GM23338 (cell line): ENCODE measurements at regions not wholly inside any gene's neighbourhood (a gene's known extent, or its start where the extent isn't known, plus 50 kb on each side); places are given as distances from the start of the nearest gene placed in this dataset.

Experiments
- CREB1 ChIP-seq: fragments of 250-450 bp; sonication (Bioruptor Pico); IDR thresholded peaks from 2 replicates; pipeline ENCODE4 v1.5.0; 2020; ENCODE audit warnings: low read depth, mild to moderate bottlenecking, moderate library complexity
- CTCF ChIP-seq, 2 experiments: fragments of 200-600 bp in 1 of 2; sonication (generic) in 1 of 2; conservative IDR thresholded peaks; 2 replicates each; pipeline versions ENCODE4 v1.5.1 to v1.6.1; 2016 to 2017; ENCODE audit warnings: antibody characterized with exemption in 2 of 2, low read depth in 2 of 2, mild to moderate bottlenecking in 2 of 2, moderate library complexity in 1 of 2
- ETS1 ChIP-seq: IDR thresholded peaks from 2 replicates; pipeline ENCODE4 v1.6.1; 2016; ENCODE audit warnings: antibody characterized with exemption
- EZH2 ChIP-seq: fragments of 200-600 bp; sonication (generic); IDR thresholded peaks from one replicate; pipeline ENCODE4 v1.8.0; 2017; ENCODE audit warnings: antibody characterized with exemption, mild to moderate bottlenecking, low read depth; ENCODE audit not compliant: unreplicated experiment
- EZH2phosphoT487 ChIP-seq: fragments of 200-600 bp; sonication (generic); IDR thresholded peaks from one replicate; pipeline ENCODE4 v1.8.1; 2018; ENCODE audit warnings: antibody characterized with exemption; ENCODE audit not compliant: unreplicated experiment
- JUNB ChIP-seq: IDR thresholded peaks from one replicate; pipeline ENCODE4 v1.6.1; 2016; ENCODE audit warnings: antibody characterized with exemption; ENCODE audit not compliant: unreplicated experiment
- NANOG ChIP-seq: IDR thresholded peaks from 2 replicates; pipeline ENCODE4 v1.6.1; 2016; ENCODE audit warnings: antibody characterized with exemption, borderline replicate concordance
- POLR2AphosphoS5 ChIP-seq: IDR thresholded peaks from 2 replicates; pipeline ENCODE4 v1.6.1; 2016; ENCODE audit warnings: antibody characterized with exemption, low read depth
- REST ChIP-seq: IDR thresholded peaks from one replicate; pipeline ENCODE4 v1.6.1; 2018; ENCODE audit warnings: antibody characterized with exemption; ENCODE audit not compliant: unreplicated experiment
- STAT1 ChIP-seq: IDR thresholded peaks from one replicate; pipeline ENCODE4 v1.6.1; 2016; ENCODE audit warnings: antibody characterized with exemption; ENCODE audit not compliant: unreplicated experiment
- ZNF114 ChIP-seq: fragments of 250-450 bp; sonication (Bioruptor Pico); IDR thresholded peaks from 2 replicates; pipeline ENCODE4 v1.5.0; 2020; ENCODE audit warnings: mild to moderate bottlenecking, moderate library complexity
- ZNF331 ChIP-seq: fragments of 250-450 bp; sonication (Bioruptor Pico); IDR thresholded peaks from 2 replicates; pipeline ENCODE4 v1.5.0; 2020; ENCODE audit warnings: low read depth, mild to moderate bottlenecking, moderate library complexity

- TF ChIP-seq CTCF (conservative IDR thresholded peaks at IDR 0.05; ENCODE audit: low read depth in 2 of 2) (no peak), REST (no peak), EZH2phosphoT487 (no peak), CREB1 (CRISPR knock-in tag) (no peak), POLR2AphosphoS5 (no peak), EZH2 (no peak), STAT1 (no peak), JUNB (no peak), ZNF114 (CRISPR knock-in tag) (no peak), ETS1 (no peak), ZNF331 (no peak), NANOG (no peak)
These were observed 274.5 kb upstream of the PTGER4 start for GRCh38 chr5:40405230-40405629.
